ENCODE measurements at regions not wholly inside any gene's neighbourhood (a gene's known extent, or its start where the extent isn't known, plus 50 kb on each side); places are given as distances from the start of the nearest gene placed in this dataset.

DNA sequence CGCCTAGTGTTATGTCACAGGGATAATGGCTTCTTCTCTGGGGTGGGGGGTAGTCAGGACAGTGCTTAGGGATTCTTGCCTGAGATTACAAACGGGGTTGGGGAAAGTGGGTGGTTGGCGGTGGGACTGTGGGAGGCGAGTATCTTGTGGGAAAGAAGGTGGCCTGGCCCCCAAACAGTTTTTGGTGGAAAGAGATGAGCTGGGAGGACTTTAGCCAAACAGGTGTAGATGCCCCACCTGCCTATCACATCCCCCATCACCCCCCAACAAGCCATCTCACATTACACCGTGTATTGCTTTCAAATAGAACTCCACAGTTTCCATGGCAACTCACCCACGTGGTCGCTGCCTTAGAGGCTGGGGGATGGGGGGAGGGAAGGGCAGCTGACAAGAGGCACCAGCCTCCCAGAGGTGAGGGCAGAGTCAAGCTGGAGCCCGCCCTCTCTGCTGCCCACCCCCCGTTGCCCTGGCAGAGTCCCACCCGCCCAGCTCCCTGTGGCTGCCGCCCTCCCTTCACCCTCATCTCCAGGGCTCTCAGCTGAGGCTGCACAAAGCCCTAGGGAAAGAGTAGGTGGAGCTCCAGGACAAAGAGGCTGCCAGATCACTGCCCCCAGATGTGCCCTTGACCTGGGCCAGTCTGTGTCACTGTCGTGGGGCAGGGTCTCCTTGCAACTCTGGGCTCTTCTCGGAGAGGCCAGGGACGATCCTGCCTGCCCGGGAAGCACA is 98.3 kb downstream of the LRRC74A start:
- Histone ChIP-seq H3K79me2 (ENCODE audit: insufficient read depth, low read length) (no peaks in the 10 kb centered on the region), H3K36me3 (ENCODE audit: insufficient read depth, low read length) (no peaks in the 10 kb centered on the region), H4K20me1 (ENCODE audit: insufficient read depth, low read length) (no peaks in the 10 kb centered on the region), H2AFZ (ENCODE audit: low read depth, low read length) (no peak overlapping the region), H3K4me3 (ENCODE audit: low read depth in 1 of 2, low read length in 2 of 2) (no peak overlapping the region), H3K9ac (ENCODE audit: low read depth, low read length) (no peak overlapping the region), H3K27ac (ENCODE audit: low read length) (no peak overlapping the region), H3K9me3 (ENCODE audit: insufficient read depth, low read length, severe bottlenecking) (no peaks in the 10 kb centered on the region), H3K4me2 (ENCODE audit: insufficient read depth, low read length) (no peak overlapping the region), H3K4me1 (ENCODE audit: insufficient read depth, low read length) (peaks cover 75% of the 10 kb centered on the region), H3K27me3 (ENCODE audit: insufficient read depth, low read length, poor library complexity) (no peaks in the 10 kb centered on the region)
- TF ChIP-seq EZH2 (IDR thresholded peaks at IDR 0.05; ENCODE audit: borderline replicate concordance, low read depth, low read length, severe bottlenecking), result no peak
- TF ChIP-seq, protein P1, sequence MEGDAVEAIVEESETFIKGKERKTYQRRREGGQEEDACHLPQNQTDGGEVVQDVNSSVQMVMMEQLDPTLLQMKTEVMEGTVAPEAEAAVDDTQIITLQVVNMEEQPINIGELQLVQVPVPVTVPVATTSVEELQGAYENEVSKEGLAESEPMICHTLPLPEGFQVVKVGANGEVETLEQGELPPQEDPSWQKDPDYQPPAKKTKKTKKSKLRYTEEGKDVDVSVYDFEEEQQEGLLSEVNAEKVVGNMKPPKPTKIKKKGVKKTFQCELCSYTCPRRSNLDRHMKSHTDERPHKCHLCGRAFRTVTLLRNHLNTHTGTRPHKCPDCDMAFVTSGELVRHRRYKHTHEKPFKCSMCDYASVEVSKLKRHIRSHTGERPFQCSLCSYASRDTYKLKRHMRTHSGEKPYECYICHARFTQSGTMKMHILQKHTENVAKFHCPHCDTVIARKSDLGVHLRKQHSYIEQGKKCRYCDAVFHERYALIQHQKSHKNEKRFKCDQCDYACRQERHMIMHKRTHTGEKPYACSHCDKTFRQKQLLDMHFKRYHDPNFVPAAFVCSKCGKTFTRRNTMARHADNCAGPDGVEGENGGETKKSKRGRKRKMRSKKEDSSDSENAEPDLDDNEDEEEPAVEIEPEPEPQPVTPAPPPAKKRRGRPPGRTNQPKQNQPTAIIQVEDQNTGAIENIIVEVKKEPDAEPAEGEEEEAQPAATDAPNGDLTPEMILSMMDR (IDR thresholded peaks at IDR 0.05; ENCODE audit: borderline replicate concordance, extremely low read depth, low read length, poor library complexity, severe bottlenecking), result no peak
- ATAC-seq (ENCODE audit: insufficient read depth, low read depth) (peak; percentile 4; the same call in 1 of the 3 replicates), DNase-seq (peak; percentile 71)

DNA sequence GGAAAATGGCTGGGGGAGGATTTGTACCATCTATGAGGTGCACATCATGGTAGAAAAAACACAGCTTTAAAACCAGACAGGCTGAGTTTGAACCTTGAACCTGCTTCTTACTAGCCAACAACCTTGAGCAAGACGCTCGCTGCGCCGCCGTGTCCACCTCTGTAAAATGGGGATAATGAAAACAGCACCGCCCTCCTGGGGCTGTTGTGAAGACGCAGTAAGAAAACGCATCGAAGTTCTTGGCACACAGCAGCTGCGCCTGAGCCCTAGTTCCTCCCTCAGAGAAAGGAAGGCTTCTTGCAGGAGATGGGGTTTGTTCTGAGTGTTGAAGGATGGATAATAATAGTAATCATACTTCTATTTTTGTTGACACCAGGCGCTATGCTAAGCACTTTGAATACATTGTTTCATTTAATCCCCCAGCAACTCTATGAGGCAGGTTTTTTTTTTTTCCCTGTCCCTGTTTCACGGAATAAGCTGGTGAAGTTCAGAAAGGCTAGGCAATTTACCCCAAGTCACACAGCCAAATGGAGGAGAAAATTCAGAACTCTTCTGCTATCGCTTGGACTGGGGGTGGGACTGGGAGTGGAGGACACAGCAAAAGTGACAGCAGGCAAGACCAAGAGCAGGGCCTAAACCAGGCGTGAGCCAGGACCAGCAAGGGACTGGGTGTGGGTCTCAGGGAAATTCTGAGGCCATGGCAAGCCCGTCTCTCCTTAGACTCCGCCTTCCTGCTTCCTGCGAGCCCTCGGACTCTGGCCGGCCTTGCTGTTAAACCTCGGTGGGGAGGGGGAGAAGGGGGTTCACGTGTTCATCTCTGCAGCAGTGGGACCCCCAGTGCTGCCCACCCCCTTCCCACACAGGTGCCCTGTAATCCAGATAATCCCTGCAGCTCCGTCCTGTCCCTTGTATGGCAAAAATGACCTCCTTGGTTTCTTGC is 97.5 kb downstream of the LRRC74A start:
- H3K4me1 ChIP-seq (ENCODE audit: insufficient read depth, low read length), result peaks cover 76% of the 10 kb centered on the region
- H3K27ac ChIP-seq (ENCODE audit: low read length), result no peak overlapping the region
- H3K36me3 ChIP-seq (ENCODE audit: insufficient read depth, low read length), result no peaks in the 10 kb centered on the region
- H3K79me2 ChIP-seq (ENCODE audit: insufficient read depth, low read length), result no peaks in the 10 kb centered on the region
- H3K9ac ChIP-seq (ENCODE audit: low read depth, low read length), result no peak overlapping the region
- no peak overlapping the region for H3K4me3 ChIP-seq (ENCODE audit: low read depth in 1 of 2, low read length in 2 of 2)
- no peaks in the 10 kb centered on the region for H3K9me3 ChIP-seq (ENCODE audit: insufficient read depth, low read length, severe bottlenecking)
- TF ChIP-seq, protein P1 (IDR thresholded peaks at IDR 0.05; ENCODE audit: borderline replicate concordance, extremely low read depth, low read length, poor library complexity, severe bottlenecking), result no peak
- no peak overlapping the region for H3K4me2 ChIP-seq (ENCODE audit: insufficient read depth, low read length)
- DNase-seq (peak; percentile 19), ATAC-seq (ENCODE audit: insufficient read depth, low read depth) (no peak)
- H3K27me3 ChIP-seq (ENCODE audit: insufficient read depth, low read length, poor library complexity), result no peaks in the 10 kb centered on the region
- H2AFZ ChIP-seq (ENCODE audit: low read depth, low read length), result no peak overlapping the region
- no peaks in the 10 kb centered on the region for H4K20me1 ChIP-seq (ENCODE audit: insufficient read depth, low read length)

DNA sequence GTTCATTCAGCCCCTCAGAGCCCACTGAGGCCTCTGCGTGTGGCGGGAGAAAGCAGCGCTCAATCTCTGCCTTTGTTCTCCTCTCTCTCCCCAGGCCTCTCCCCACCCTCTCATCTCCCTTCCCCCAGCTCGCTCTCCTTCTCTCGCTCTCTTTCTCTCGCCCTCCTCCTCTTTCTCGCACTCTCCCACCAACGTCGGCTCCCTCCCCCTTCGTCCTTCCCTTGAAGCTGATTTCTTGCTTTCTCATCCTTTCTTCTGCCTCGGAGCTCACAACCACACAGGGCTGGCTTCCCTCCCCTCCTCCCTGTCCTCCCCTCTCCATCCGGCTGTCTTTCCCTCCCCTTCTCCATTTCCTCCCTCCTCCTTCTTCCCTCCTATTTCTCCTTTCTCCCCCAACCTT is 96.4 kb downstream of the LRRC74A start:
- Histone ChIP-seq H3K4me2 (ENCODE audit: insufficient read depth, low read length) (peak overlapping the region; percentile 38), H3K27me3 (ENCODE audit: insufficient read depth, low read length, poor library complexity) (no peaks in the 10 kb centered on the region), H3K9ac (ENCODE audit: low read depth, low read length) (no peak overlapping the region), H3K79me2 (ENCODE audit: insufficient read depth, low read length) (no peaks in the 10 kb centered on the region), H3K4me3 (ENCODE audit: low read depth in 1 of 2, low read length in 2 of 2) (no peak overlapping the region), H4K20me1 (ENCODE audit: insufficient read depth, low read length) (no peaks in the 10 kb centered on the region), H2AFZ (ENCODE audit: low read depth, low read length) (no peak overlapping the region), H3K9me3 (ENCODE audit: insufficient read depth, low read length, severe bottlenecking) (no peaks in the 10 kb centered on the region), H3K4me1 (ENCODE audit: insufficient read depth, low read length) (peaks cover 84% of the 10 kb centered on the region), H3K36me3 (ENCODE audit: insufficient read depth, low read length) (no peaks in the 10 kb centered on the region), H3K27ac (ENCODE audit: low read length) (peak overlapping the region; percentile 46; the same call in 1 of the 2 replicates)
- TF ChIP-seq, protein P1 (IDR thresholded peaks at IDR 0.05; ENCODE audit: borderline replicate concordance, extremely low read depth, low read length, poor library complexity, severe bottlenecking), result no peak
- no peak for TF ChIP-seq EZH2 (IDR thresholded peaks at IDR 0.05; ENCODE audit: borderline replicate concordance, low read depth, low read length, severe bottlenecking)
- ATAC-seq (ENCODE audit: insufficient read depth, low read depth) (peak; percentile 54), DNase-seq (peak; percentile 84)

All from DND-41 (cell line).